Activated naive CD4-positive, alpha-beta T cell (primary cell): ENCODE measurements at regions not wholly inside any gene's neighbourhood (a gene's known extent, or its start where the extent isn't known, plus 50 kb on each side); places are given as distances from the start of the nearest gene placed in this dataset.

ENCODE experiments used
- DNase-seq, 4 experiments: peaks; one replicate each; lab custom pipeline; 2025; lab: John Stamatoyannopoulos, UW

GRCh38 chr10:8543361-8544056 is 489.0 kb downstream of the GATA3 start:
- DNase-seq: no peak

GRCh38 chr10:8544057-8544380 is 489.5 kb downstream of the GATA3 start:
- no peak for DNase-seq

GRCh38 chr10:8544500-8544899 is 490.0 kb downstream of the GATA3 start:
- DNase-seq: no peak

GRCh38 chr10:8554574-8554973 is 500.1 kb downstream of the GATA3 start:
- no peak for DNase-seq

GRCh38 chr10:8556321-8556720 is 501.8 kb downstream of the GATA3 start:
- no peak for DNase-seq

- DNase-seq: no peak
Measured at GRCh38 chr10:8563478-8563877, 509.0 kb downstream of the GATA3 start.

GRCh38 chr10:8566737-8567136 is 512.2 kb downstream of the GATA3 start:
- no peak for DNase-seq

GRCh38 chr10:8568401-8568800 is 513.9 kb downstream of the GATA3 start:
- DNase-seq: no peak

GRCh38 chr10:8575620-8576019 is 521.1 kb downstream of the GATA3 start:
- DNase-seq: no peak

GRCh38 chr10:8576281-8576680 is 521.8 kb downstream of the GATA3 start:
- DNase-seq: no peak

GRCh38 chr10:8576911-8577310 is 522.4 kb downstream of the GATA3 start:
- DNase-seq: no peak

- DNase-seq: no peak
Measured at GRCh38 chr10:8577686-8578085, 523.2 kb downstream of the GATA3 start.

- DNase-seq: no peak
Measured at GRCh38 chr10:8581521-8582225, 527.2 kb downstream of the GATA3 start.

- no peak for DNase-seq
Measured at GRCh38 chr10:8583096-8583495, 528.6 kb downstream of the GATA3 start.

GRCh38 chr10:8584666-8585065 is 530.2 kb downstream of the GATA3 start:
- no peak for DNase-seq

GRCh38 chr10:8586504-8586903 is 532.0 kb downstream of the GATA3 start:
- DNase-seq: no peak

- no peak for DNase-seq
Measured at GRCh38 chr10:8588135-8588534, 533.6 kb downstream of the GATA3 start.

- DNase-seq: no peak
Measured at GRCh38 chr10:8590518-8590917, 536.0 kb downstream of the GATA3 start.

GRCh38 chr10:8591640-8592039 is 537.2 kb downstream of the GATA3 start:
- DNase-seq: no peak

- DNase-seq: no peak
Measured at GRCh38 chr10:8594176-8594575, 539.7 kb downstream of the GATA3 start.

GRCh38 chr10:8594711-8595110 is 540.2 kb downstream of the GATA3 start:
- no peak for DNase-seq

- no peak for DNase-seq
Measured at GRCh38 chr10:8595140-8595539, 540.7 kb downstream of the GATA3 start.

- no peak for DNase-seq
Measured at GRCh38 chr10:8596929-8597472, 542.5 kb downstream of the GATA3 start.

GRCh38 chr10:8600192-8600591 is 545.7 kb downstream of the GATA3 start:
- DNase-seq: no peak
